Skeletal muscle satellite cell (primary cell): ENCODE measurements at regions not wholly inside any gene's neighbourhood (a gene's known extent, or its start where the extent isn't known, plus 50 kb on each side); places are given as distances from the start of the nearest gene placed in this dataset.
A peak's percentile ranks its signal among the peaks of the same experiment; 100 is the strongest.

ENCODE experiments used
- H3K27me3 ChIP-seq: 2 replicates; pipeline ENCODE4 v1.7.0; 2013; ENCODE audit warnings: low read length; ENCODE audit not compliant: control insufficient read depth, insufficient read depth
- H3K36me3 ChIP-seq: 2 replicates; pipeline ENCODE4 v1.7.0; 2013; ENCODE audit warnings: mild to moderate bottlenecking, control low read depth, low read length; ENCODE audit not compliant: insufficient read depth
- H3K4me1 ChIP-seq: 2 replicates; pipeline ENCODE4 v1.7.0; 2013; ENCODE audit warnings: low read length; ENCODE audit not compliant: control insufficient read depth, insufficient read depth
- H3K4me2 ChIP-seq: 2 replicates; pipeline ENCODE4 v1.7.0; 2013; ENCODE audit warnings: mild to moderate bottlenecking, low read length
- H3K4me3 ChIP-seq: 2 replicates; pipeline ENCODE4 v1.7.0; 2013; ENCODE audit warnings: low read length
- H3K9ac ChIP-seq: 2 replicates; pipeline ENCODE4 v1.7.0; 2013; ENCODE audit warnings: mild to moderate bottlenecking, low read depth, low read length, moderate library complexity
- H3K9me3 ChIP-seq: replicated peaks from 2 replicates; pipeline ENCODE4 v1.7.0; 2013; ENCODE audit warnings: mild to moderate bottlenecking, control low read depth, low read length

DNA sequence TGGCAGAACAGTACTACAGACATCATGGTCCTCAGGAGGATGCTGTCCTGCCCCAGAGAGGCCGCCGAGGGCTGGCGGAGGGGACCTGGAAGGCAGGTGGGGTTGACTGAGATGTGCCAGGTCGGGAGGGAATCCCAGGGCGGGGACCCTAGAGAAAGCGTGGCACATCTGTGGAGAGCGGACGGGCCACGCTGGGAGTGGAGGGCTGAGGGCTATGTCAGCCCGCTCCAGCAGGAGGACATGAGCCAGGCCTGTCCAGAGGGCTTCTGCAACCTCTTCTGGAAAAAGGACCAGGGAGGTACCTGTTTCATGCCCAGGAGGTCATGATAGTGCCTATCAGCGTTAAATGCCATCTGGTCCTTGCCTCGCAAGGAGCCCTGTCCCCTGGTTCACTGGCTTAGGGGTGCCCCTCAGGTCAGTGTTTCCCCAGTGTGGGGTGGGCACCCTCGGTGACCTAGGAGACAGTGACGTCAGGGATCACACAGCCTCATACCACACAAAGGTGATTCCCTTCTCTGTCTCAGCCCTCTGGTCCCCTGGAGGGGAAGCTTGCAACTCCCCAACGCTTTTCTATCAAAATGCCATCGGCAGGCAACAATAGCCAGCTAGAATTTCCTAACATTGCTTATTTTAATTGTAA, 103.6 kb upstream of the IER5L start:
- Histone ChIP-seq H3K27me3 (no peaks in the 10 kb centered on the region), H3K4me2 (no peak overlapping the region), H3K9ac (no peak overlapping the region), H3K9me3 (no peaks in the 10 kb centered on the region), H3K4me3 (no peak overlapping the region), H3K36me3 (no peaks in the 10 kb centered on the region), H3K4me1 (peaks cover 11% of the 10 kb centered on the region)

DNA sequence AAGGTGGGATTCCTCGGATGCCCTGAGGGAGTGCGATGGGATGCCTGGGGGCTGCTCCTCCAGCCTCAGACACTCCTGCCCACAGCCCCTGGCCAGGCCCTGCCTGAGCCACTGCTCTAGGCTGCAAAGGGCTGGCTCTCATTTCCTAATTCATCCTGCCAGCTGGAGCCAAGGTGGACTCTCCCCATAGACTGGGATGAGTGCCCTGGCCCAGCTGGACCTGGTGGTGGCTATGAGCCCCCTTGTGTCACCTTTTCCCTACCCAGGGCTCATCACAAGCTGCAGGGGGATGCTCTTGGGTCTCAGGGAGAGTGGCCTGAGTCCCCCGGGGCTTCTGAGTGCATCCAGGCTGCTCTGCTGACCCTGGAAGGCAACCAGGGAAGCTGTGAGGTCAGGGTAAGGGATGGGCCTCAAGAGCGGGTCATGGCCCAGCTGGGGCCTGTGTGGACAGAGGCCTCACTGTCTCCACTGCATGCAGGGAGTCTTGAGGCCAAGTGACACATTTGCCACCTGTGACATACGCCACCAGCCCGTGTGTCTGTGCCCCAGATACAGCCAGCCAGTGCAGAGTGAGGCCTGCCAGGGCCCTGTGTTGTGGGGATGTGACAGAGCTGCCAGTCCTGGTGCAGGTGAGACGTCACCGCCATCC, 102.7 kb upstream of the IER5L start:
- Histone ChIP-seq H3K36me3 (no peaks in the 10 kb centered on the region), H3K9me3 (no peaks in the 10 kb centered on the region), H3K4me2 (no peak overlapping the region), H3K27me3 (peaks cover 7% of the 10 kb centered on the region), H3K9ac (no peak overlapping the region), H3K4me1 (peaks cover 11% of the 10 kb centered on the region), H3K4me3 (no peak overlapping the region)

DNA sequence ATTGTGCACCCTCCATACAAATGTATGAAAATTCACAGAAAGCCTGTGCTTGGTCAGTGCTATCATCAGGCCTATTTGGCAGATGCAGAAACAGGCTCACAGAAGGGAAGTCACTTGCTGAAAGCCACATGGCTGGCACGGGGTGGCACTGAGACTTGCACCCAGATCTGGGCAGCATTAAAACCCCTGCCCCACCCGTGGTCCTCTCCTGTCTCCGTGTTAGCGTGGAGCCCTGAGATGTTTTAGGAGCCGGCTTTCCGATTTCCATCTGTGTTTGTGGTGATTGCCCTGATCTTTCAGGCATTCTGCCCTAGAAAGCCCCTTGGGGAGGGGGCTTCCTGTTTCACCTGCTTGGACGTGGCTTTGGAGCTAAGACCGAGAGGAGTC, 102.2 kb upstream of the IER5L start:
- no peak overlapping the region for H3K4me2 ChIP-seq
- no peaks in the 10 kb centered on the region for H3K36me3 ChIP-seq
- H3K27me3 ChIP-seq, result peaks cover 11% of the 10 kb centered on the region
- H3K4me1 ChIP-seq, result peaks cover 11% of the 10 kb centered on the region
- H3K9me3 ChIP-seq, result no peaks in the 10 kb centered on the region
- H3K9ac ChIP-seq, result no peak overlapping the region
- no peak overlapping the region for H3K4me3 ChIP-seq

DNA sequence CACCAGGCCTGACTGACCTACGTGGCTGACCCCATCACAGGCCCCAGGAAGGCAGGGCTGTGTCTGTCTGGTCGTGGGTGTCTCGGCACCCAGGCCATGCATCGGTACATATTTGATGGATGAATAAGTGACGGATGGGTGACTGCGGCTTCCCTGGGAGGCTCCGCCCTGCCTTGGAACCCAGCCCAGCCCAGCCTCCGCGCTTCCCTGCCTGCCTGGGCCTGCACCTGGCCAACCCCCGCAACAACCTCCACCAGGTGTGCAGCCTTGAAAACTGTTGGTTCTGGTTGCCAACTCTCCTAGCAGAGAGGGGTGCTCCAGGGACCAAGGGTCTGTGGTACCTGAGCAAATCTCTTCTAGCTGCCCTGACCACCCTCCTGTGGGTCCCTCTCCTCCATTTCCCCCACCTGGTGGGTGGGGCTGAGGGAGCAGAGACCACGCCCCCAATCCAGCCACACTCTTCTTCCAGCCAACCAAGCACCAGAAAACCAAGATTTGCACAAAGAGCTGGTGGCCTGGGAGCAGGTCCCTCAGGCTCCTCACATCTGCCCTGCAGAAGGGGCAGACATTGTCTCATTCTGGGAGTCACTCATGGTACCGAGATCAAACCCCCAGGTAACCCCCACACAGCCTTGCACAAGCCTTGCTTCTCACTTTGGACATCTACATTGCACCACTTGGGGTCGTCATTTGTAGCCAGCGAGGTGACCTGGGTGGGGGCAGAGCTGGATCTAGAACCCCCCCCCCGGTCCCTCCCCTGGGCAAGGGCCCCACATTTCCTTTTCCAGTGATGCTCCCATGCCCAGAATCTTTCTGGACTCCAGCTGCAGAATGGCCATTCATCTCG, 100.6 kb upstream of the IER5L start:
- Histone ChIP-seq H3K9ac (no peak overlapping the region), H3K4me1 (peaks cover 11% of the 10 kb centered on the region), H3K4me2 (peak overlapping the region; percentile 38), H3K36me3 (no peaks in the 10 kb centered on the region), H3K27me3 (peaks cover 17% of the 10 kb centered on the region), H3K9me3 (no peaks in the 10 kb centered on the region), H3K4me3 (no peak overlapping the region)

DNA sequence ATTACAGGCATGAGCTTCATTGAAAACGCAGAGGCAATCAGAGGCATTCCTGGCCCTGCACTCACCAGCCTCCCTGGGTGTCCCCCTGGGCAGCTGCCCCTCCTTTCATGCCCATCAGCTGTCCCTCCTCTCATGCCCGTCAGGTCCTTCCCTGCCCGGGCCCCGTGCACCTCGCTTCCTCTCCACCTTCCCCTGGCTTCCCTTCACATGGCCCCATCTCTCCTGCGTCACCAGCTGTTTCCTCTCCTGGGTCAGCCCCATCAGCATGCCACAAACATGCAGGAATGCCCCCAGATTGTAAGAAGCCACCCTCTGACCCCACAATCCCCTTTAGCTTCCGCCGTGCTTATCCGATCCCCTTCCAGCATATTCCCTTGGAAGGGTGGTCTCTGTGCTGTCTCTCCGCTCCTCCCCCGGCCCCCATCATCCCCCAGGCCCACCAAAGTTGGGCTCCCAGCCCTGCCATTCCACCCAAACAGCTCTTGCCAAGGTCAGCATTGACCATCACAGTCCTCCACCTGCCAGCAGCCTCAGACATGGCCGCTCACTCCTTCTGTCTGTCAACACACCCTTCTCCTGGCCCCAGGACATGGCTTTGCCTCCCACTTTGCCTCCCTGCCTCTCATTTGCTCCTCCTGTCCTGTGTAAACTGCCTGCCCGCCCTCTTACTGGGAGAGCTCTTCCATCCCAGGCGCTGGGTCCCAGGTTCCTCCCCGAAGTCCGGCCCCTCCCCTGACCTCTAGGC, 98.6 kb upstream of the IER5L start:
- no peak overlapping the region for H3K9ac ChIP-seq
- peaks cover 35% of the 10 kb centered on the region for H3K27me3 ChIP-seq
- no peaks in the 10 kb centered on the region for H3K9me3 ChIP-seq
- H3K4me2 ChIP-seq, result no peak overlapping the region
- no peaks in the 10 kb centered on the region for H3K36me3 ChIP-seq
- H3K4me1 ChIP-seq, result peaks cover 12% of the 10 kb centered on the region
- H3K4me3 ChIP-seq, result no peak overlapping the region

DNA sequence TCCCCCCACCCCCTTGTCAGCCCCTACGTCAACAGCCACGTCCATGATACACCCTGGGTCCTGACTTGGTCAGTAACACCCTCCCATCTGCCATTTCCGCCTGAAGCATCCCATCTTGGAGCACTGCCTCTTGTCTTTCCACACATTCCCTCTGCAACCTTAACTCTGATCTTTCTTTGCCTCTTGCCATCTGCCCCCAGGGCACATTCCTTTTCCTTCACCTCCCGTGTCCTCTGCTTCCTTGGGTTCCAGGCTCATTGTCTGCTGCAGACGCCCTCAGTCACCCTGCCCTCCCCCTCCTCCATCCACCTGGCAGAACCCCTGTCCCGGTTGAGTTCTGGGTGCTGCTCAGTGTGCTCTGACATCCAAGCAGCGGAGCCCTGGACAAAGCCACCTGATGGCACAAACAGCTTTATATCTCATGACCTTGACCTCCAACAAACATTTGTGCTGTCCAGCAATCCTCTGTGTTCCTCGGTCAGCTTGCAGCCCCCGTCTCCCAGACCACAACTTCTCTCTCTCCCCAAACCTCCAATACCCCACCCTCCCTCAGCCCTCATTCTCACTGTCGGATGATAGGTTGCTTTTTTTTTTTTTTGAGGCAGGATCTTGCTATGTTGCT, 97.7 kb upstream of the IER5L start:
- H3K4me2 ChIP-seq, result no peak overlapping the region
- H3K27me3 ChIP-seq, result peaks cover 35% of the 10 kb centered on the region
- H3K9ac ChIP-seq, result no peak overlapping the region
- no peaks in the 10 kb centered on the region for H3K36me3 ChIP-seq
- H3K9me3 ChIP-seq, result no peaks in the 10 kb centered on the region
- no peak overlapping the region for H3K4me3 ChIP-seq
- H3K4me1 ChIP-seq, result peaks cover 20% of the 10 kb centered on the region

DNA sequence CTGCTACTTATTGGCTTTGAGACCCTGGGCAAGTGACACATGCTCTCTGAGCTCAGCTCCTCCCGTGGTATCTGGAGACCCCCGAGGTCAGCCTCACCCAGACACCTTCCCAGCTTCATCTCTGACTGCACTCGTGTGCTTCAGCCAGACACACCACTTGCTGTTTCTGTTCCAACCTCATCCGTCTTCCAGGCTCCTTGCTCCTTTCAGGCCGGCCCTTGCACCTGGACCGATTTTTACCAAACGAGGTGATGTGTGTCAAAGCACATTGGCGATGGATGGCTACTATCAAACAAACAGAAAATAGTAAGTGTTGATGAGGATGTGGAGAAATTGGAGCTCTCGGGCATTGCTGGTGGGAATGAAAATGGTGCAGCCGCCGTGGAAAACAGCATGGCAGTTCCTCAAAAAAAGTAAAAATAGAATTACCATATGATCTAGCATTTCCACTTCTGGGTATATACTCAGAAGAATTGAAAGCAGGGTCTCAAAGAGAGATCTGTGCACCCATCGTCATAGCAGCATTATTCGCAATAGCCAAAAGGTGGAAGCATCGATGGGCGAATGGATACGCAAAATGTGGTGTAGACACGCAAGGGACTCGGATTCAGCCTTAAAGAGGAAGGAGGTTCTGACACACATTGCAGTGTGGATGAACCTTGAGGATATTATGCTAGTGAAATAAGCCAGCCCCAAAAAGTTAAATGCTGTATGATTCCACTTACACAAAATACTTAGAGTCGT, 96.1 kb upstream of the IER5L start:
- peaks cover 35% of the 10 kb centered on the region for H3K27me3 ChIP-seq
- H3K4me3 ChIP-seq, result no peak overlapping the region
- H3K36me3 ChIP-seq, result no peaks in the 10 kb centered on the region
- peaks cover 22% of the 10 kb centered on the region for H3K4me1 ChIP-seq
- H3K4me2 ChIP-seq, result no peak overlapping the region
- no peak overlapping the region for H3K9ac ChIP-seq
- H3K9me3 ChIP-seq, result no peaks in the 10 kb centered on the region

DNA sequence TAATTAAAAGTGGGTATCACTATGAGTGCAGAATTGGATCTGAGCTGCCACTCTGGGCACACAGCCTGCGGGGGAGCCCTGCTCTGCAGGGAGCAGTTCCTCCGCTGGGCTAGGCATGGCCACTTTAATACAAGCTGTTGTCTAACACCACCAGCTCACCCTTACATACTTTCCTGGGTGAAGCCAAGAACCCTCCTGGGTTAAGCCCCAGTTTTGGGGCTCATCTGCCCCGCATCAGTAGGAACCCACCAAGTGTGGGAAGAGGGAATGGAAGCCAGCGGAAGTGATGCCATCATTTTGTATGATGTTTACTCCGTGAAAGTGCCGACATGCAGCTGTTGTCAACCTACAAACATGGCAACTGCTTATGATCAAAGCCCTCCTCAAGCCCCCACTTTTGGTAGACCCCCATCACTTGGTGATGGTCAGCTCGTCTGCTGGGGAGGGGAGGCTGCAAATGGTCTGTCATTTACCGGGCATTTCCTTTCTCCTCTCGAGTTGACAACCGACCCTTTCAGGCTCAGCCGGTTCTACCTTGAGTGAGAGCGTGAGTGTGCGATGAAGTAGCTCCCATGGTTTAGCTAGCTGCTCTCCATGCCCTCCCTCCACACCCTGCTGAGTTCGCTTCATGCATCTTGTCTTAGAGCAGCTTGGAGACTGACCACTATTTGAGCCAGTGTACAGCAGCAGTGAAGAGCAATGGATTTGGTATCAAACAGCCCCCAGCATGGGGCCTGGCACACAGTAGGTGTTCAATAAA, 95.3 kb upstream of the IER5L start:
- Histone ChIP-seq H3K27me3 (peaks cover 35% of the 10 kb centered on the region), H3K4me1 (peaks cover 18% of the 10 kb centered on the region), H3K36me3 (no peaks in the 10 kb centered on the region), H3K9ac (no peak overlapping the region), H3K4me2 (no peak overlapping the region), H3K4me3 (no peak overlapping the region), H3K9me3 (no peaks in the 10 kb centered on the region)

DNA sequence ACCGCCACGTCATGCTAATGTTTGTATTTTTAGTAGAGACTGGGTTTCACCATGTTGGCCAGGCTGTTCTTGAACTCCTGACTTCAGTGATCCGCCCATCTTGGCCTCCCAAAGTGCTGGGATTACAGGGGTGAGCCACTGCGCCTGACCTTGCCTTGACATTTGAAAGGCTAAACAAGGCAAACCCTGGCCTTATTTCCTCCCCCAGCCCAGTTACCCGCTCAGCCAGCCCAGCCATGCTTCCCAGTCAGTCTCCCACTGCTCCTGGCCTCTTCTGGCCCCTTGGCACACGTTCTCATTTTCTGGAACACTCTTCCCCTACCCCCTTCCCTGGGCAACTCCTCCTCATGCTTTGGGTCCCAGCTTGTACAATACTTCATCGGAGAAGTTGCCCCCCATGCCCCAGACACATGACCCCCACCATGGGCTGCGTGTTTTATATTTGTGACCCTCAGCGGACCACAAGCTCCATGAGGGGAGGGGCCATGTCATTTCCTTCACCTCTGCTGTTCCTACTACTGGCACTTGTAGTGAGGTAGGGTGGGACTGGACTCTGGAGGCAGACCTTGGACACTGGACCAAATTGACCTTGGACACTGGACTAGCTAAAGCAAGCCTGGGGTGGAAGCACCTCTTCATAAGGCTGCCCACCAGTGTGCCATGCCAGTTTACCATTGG, 94.4 kb upstream of the IER5L start:
- Histone ChIP-seq H3K9me3 (no peaks in the 10 kb centered on the region), H3K36me3 (no peaks in the 10 kb centered on the region), H3K4me2 (no peak overlapping the region), H3K27me3 (peaks cover 36% of the 10 kb centered on the region), H3K9ac (no peak overlapping the region), H3K4me3 (no peak overlapping the region), H3K4me1 (peaks cover 11% of the 10 kb centered on the region)
